Smooth muscle cell (in vitro differentiated cells): ENCODE measurements at regions not wholly inside any gene's neighbourhood (a gene's known extent, or its start where the extent isn't known, plus 50 kb on each side); places are given as distances from the start of the nearest gene placed in this dataset.

Experiments
- DNase-seq: peaks from one replicate; lab custom pipeline; 2025; ENCODE audit not compliant: unreplicated experiment; lab: John Stamatoyannopoulos, UW
- H2AFZ ChIP-seq: fragments of 200-600 bp; sonication (generic); 2 replicates; pipeline ENCODE4 v1.6.0; 2016; ENCODE audit warnings: antibody characterized with exemption, low read depth, mild to moderate bottlenecking
- H3F3A ChIP-seq: fragments of 200-600 bp; sonication (generic); 2 replicates; pipeline ENCODE4 v1.6.0; 2017; ENCODE audit warnings: antibody characterized with exemption, low read depth
- H3K27ac ChIP-seq: fragments of 200-600 bp; sonication (generic); 2 replicates; pipeline ENCODE4 v1.5.1; 2016; ENCODE audit warnings: low read depth, mild to moderate bottlenecking
- H3K27me3 ChIP-seq: fragments of 200-600 bp; sonication (generic); 2 replicates; pipeline ENCODE4 v1.6.1; 2016; ENCODE audit warnings: low read depth, mild to moderate bottlenecking
- H3K36me3 ChIP-seq: fragments of 200-600 bp; sonication (generic); 2 replicates; pipeline ENCODE4 v1.5.1; 2016; ENCODE audit warnings: low read depth
- H3K4me1 ChIP-seq: fragments of 200-600 bp; sonication (generic); 2 replicates; pipeline ENCODE4 v1.5.1; 2016; ENCODE audit warnings: low read depth
- H3K4me2 ChIP-seq: fragments of 200-600 bp; sonication (generic); 2 replicates; pipeline ENCODE4 v1.6.0; 2016; ENCODE audit warnings: mild to moderate bottlenecking
- H3K4me3 ChIP-seq: fragments of 200-600 bp; sonication (generic); 2 replicates; pipeline ENCODE4 v1.5.1; 2016; ENCODE audit warnings: mild to moderate bottlenecking
- H3K79me2 ChIP-seq: fragments of 200-600 bp; sonication (generic); 2 replicates; pipeline ENCODE4 v1.6.0; 2016; ENCODE audit warnings: low read depth, mild to moderate bottlenecking
- H3K9ac ChIP-seq: fragments of 200-600 bp; sonication (generic); 2 replicates; pipeline ENCODE4 v1.6.0; 2016; ENCODE audit warnings: low read depth
- H3K9me3 ChIP-seq: fragments of 200-600 bp; sonication (generic); replicated peaks from 2 replicates; pipeline ENCODE4 v1.5.1; 2016; ENCODE audit warnings: low read depth
- H4K20me1 ChIP-seq: fragments of 200-600 bp; sonication (generic); 2 replicates; pipeline ENCODE4 v1.6.0; 2016; ENCODE audit warnings: low read depth
- CTCF ChIP-seq: fragments of 200-600 bp; sonication (generic); IDR thresholded peaks from 2 replicates; pipeline ENCODE4 v1.5.1; 2017; ENCODE audit warnings: borderline replicate concordance, mild to moderate bottlenecking, antibody characterized with exemption; ENCODE audit not compliant: insufficient read depth, poor library complexity, severe bottlenecking
- WGBS: methylation state at CpG from one replicate; pipeline ENCODE4 v1.1.7; 2016; ENCODE audit warnings: low lambda C conversion rate; 5-methylcytosine and 5-hydroxymethylcytosine counted together

- no peaks in the 10 kb centered on the region for H3K27me3 ChIP-seq
- no peaks in the 10 kb centered on the region for H3K79me2 ChIP-seq
- H3K36me3 ChIP-seq = no peaks in the 10 kb centered on the region
- H3F3A ChIP-seq = no peaks in the 10 kb centered on the region
- no peak overlapping the region for H2AFZ ChIP-seq
- 91% methylated on average over 4 of the region's 4 CpGs for WGBS
- no peaks in the 10 kb centered on the region for H3K4me1 ChIP-seq
- no peaks in the 10 kb centered on the region for H4K20me1 ChIP-seq
- no peak overlapping the region for H3K27ac ChIP-seq
- no peaks in the 10 kb centered on the region for H3K9me3 ChIP-seq
- H3K4me3 ChIP-seq = no peak overlapping the region
- TF ChIP-seq CTCF = no peak
- no peak overlapping the region for H3K9ac ChIP-seq
- DNase-seq = no peak
- H3K4me2 ChIP-seq = no peak overlapping the region
Observed at GRCh38 chr2:45285771-45286390, 276.6 kb upstream of the SIX2 start.

GRCh38 chr2:45285311-45285710 is 276.1 kb upstream of the SIX2 start:
- Histone ChIP-seq H2AFZ (no peak overlapping the region), H3K27me3 (no peaks in the 10 kb centered on the region), H3K27ac (no peak overlapping the region), H3K4me3 (no peak overlapping the region), H3K9me3 (no peaks in the 10 kb centered on the region), H3F3A (no peaks in the 10 kb centered on the region), H3K4me1 (no peaks in the 10 kb centered on the region), H3K4me2 (no peak overlapping the region), H3K9ac (no peak overlapping the region), H3K36me3 (no peaks in the 10 kb centered on the region), H4K20me1 (no peaks in the 10 kb centered on the region), H3K79me2 (no peaks in the 10 kb centered on the region)
- 94% methylated on average over 5 of the region's 5 CpGs for WGBS
- no peak for DNase-seq
- TF ChIP-seq CTCF = no peak

- no peaks in the 10 kb centered on the region for H3K79me2 ChIP-seq
- H4K20me1 ChIP-seq = no peaks in the 10 kb centered on the region
- H3F3A ChIP-seq = no peaks in the 10 kb centered on the region
- H3K4me2 ChIP-seq = no peak overlapping the region
- no peak overlapping the region for H3K4me3 ChIP-seq
- no peaks in the 10 kb centered on the region for H3K27me3 ChIP-seq
- 86% methylated on average over 2 of the region's 2 CpGs for WGBS
- H3K36me3 ChIP-seq = no peaks in the 10 kb centered on the region
- no peak overlapping the region for H3K27ac ChIP-seq
- H3K4me1 ChIP-seq = no peaks in the 10 kb centered on the region
- H3K9me3 ChIP-seq = no peaks in the 10 kb centered on the region
- DNase-seq = no peak
- TF ChIP-seq CTCF = no peak
- no peak overlapping the region for H3K9ac ChIP-seq
- H2AFZ ChIP-seq = no peak overlapping the region
Observed at GRCh38 chr2:45284621-45284995, 275.4 kb upstream of the SIX2 start.
